ENCODE measurements at regions not wholly inside any gene's neighbourhood (a gene's known extent, or its start where the extent isn't known, plus 50 kb on each side); places are given as distances from the start of the nearest gene placed in this dataset.
"Not testable (repeated sequence)": the region's sequence is repeated elsewhere in the genome, so short reads cannot be mapped to it uniquely, and the experiment has no call there.

DNA sequence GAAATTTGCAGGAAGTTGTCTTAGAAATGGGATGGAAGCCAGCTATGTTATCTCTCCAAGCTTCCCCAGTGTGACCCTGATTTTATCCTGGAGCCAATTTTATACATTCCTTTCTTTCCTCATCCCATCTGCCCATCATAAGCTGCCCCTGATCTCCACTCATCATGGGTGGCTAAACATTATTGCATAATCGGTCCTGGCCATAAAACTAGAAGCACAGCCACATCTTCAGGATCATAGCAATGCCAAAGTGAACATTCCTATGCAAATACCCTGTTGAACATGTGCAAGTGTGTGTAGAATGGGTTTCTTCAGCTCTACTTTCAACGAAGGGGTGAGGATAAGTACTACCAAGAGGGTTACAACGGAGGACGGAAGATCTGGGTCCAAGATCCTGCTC is 50.6 kb upstream of the COG2 start:
- no peak for DNase-seq

DNA sequence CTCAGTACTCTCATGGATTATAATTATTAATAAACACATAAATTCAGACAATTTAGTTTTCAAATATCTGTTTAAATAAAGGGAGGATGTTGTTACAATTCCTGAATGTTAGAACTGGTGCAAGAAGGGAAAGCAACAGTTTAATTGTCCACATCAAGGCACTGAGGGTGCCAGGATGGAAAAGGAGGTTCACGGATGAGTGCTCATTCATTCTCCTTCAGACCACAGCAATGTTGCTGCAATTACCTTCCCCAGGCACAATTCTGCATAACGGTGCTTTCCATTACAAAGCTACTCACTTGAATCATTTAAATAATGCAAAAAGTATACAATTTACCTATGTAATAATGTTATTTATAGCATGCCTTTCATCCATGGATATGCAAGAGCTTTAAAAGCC is 52.3 kb upstream of the COG2 start:
- DNase-seq, result no peak

DNA sequence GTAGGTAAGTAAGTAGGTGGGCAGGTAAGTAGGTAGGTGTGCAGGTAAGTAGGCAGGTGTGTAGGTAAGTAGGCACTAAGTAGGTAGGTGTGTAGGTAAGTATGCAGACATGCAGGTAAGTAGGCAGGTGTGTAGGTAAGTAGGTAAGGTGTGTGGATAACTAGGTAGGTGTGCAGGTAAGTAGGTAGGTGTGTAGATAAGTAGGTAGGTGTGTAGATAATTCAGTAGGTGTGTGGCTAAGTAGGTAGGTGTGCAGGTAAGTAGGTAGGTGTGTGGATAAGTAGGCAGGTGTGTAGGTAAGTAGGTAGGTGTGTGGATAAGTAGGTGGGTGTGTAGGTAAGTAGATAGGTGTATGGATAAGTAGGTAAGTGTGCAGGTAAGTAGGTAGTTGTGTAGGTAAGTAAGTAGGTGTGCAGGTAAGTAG is 53.9 kb upstream of the COG2 start:
- no peak for DNase-seq

DNA sequence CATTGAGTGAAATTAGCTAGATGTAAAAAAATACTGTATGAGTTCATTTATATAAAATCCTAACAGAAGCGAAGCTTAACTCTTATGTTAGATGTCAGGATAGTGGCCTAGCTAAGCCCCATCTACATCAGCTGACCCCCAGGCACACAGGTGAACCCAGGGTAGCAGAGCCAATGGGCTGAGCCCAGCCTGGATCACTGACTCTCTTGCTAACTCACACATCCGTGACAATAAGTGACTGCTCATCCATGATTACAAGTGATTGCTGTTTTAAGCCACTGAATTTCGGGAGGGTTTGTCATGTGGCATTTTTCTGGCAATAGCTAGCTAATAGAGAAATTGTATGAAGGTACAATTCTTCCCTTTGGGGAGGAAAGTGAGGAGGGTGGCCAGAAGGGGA is 55.2 kb upstream of the COG2 start:
- DNase-seq, result no peak

DNA sequence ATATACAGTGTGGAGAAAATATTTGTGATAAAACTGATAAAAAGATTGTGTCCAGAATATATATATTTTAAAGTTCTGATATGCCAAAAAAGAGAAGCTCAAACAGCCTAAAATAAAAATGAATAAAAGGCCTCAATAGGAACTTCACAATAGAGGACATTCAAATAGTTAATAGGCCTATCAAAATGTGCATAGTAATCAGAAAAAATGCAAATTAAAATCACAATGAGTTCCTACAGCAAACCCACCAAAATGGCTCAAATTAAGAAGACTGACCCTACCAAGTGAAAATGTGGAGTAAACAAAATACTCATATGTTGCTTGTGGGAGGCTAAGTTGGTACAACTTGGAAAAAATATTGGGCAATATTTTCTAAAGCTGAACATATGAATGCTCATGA is 57.6 kb upstream of the COG2 start:
- no peak for DNase-seq

DNA sequence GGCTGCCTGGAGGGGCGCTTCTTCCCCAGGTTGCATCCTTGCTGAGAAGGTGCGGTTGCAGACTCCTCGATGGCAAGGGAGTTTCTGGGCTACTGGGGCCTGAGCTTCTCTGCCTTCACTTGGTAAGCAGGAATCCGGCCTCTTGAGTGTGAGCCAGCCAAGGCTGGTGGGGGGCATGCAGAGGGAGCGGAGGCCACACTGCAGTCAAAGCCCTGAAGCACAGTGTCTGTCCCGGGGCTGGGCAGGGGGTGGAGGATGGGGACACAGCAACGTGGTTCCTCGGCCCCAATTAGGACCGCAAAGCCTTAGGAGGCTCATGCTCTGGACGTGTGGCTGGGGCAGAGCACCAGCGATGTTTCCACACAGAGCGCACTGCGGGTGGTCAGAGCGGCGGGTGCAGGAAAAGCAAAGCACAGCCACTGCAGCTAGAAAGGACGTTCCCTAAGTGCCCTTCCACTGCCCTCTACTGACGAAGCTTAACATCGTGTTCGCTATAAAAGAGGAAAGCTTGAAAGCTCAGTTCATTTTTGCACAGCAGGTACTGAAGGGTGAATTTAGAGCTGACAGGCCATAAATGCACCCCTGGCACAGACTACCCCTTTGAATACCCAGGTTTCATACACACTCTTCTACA is 60.7 kb upstream of the COG2 start:
- no peak for DNase-seq

DNA sequence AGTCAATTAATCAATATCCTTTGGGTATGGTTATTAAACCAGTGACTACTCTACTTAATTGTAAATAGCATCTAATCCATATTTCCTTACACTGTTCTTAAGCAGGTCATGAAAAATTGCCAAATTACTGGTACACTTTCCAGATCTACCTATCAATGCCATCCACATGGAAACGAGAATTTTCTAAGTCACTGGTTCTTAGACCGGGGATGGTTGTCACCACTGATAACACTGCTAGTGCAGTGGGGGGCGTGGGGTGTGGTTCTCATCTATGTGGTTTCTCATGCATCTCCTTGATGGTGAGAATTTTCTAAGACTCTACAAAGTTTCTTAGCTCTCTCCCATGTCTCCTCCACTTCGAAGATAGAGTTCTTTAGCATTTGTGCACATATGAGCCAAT is 63.7 kb upstream of the COG2 start:
- DNase-seq, result no peak

DNA sequence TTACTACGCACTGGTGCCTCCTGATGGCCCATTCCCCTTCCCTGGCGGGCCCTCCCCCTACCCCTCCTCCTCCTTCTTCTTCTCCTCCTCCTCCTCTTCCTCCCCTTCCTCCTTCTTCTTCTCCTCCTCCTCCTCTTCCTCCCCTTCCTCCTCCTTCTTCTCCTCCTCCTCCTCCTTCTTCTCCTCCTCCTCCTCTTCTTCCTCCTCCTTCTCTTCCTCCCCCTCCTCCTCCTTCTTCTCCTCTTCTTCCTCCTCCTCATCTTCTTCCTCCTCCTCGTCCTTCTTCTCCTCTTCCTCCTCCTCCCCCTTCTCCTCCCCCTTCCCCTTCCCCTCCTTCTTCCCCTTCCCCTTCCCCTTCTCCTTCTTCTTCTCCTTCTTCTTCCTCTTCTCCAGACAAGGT is 64.7 kb upstream of the COG2 start:
- no peak for DNase-seq

DNA sequence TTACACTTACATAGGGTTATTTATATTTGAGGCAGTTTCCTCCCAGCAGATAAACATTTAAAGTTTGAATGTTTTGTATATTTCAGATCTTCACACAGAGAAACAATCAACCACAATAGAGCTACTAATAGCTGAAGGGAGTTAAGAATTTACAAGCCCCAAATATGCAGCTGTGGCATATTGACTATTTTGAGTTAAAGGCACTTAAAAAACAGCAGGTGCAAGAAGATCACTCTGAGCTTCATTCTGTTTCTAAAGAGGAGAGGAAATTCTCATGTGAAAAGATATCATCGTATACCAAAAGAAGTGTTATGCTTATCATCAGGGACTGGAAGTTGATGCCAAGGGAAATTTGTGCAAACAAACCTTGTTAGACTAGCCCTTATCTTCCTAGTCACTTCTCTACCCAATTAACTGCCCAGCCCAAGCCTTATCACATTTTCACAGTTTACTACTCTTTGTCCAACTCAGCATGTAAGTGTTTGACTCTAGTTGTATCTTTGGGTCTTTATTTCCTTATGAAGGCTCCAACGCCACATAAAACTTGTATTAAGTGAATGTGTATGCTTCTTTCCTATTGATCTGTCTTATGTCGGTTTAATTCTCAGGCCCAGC is 66.3 kb upstream of the COG2 start:
- DNase-seq, result no peak

DNA sequence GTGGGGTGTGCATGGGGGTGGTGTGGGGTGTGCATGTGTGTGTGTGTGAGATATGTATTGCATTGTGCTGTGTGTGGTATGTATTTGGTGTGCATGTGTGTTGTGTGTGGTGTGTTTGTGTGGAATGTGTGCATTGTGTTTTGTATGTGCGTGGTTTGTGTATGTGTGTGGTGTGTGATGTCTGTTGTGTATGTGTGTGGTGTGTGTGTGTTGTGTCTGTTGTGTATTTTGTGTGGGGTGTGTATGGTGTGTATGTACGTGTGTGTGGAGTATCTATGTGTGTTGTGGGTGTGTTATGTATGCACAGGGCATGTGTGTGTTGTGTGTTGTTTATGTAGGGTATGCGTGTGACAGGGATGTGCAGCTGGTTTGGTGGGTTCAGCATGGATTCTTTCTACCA is 67.8 kb upstream of the COG2 start:
- DNase-seq, result no peak

DNA sequence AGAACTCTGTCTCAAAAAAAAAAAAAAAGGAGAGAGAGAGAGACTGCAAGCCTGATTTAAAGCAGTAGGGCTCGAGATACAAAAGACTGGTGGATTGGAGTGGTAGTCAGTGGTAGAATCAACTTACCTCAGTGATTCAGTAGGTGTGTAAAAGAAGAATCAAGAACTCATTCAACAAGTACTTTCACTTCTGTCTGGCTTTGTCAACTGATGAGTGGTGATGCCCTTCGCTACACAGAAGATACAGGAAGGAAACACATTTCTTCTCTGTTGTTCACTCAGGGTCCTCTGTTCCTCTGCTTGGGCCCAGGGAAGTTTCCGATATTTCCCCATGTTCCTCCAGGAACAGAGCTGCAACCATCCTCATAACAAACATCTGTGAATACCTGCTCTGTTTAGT is 68.6 kb upstream of the COG2 start:
- DNase-seq, result no peak

DNA sequence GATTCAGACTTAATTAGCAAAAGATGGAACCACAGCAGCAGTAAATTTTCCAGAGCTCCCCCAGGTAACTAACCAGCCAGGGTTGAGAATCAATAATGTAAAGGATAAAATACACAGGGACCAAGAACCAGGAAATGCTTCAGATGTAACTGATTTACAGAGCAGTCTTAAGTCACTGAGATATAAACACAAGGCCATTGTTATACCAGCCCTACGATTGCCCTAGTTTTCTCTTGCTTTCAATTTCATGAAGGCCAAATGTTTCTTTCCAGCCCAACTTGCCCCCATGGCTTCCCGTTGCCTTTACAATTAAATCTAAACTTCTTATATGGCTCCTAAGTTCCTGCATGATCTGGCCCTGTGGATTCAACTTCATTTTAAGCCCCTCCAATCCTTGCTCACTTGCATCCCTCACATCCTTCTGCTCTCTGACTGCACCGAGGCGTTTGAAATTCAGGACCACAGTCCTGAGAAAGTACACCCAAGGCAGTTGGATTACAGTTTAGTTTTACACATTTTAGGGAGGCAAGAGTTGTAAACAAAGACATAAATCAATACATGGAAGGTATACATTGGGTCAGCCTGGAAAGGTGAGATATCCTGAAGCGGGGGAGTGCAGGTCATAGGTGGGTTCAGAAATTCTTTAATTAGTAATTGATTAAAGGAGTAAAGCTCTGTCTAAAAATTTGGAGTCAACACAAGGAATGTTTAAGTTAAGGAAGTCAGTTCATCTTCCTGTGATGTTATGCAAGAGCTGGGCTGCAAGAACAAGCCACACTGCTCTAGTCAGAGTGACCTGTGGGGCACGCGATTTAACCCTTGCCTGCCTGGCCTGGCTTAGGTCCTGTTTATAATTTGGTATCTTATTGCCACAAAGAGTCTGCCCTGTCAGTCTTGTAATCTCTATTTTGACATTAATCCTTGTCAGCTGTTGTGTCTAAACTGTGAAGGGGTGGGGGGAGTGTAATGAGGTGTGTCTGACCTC is 69.9 kb upstream of the COG2 start:
- DNase-seq, result no peak

DNA sequence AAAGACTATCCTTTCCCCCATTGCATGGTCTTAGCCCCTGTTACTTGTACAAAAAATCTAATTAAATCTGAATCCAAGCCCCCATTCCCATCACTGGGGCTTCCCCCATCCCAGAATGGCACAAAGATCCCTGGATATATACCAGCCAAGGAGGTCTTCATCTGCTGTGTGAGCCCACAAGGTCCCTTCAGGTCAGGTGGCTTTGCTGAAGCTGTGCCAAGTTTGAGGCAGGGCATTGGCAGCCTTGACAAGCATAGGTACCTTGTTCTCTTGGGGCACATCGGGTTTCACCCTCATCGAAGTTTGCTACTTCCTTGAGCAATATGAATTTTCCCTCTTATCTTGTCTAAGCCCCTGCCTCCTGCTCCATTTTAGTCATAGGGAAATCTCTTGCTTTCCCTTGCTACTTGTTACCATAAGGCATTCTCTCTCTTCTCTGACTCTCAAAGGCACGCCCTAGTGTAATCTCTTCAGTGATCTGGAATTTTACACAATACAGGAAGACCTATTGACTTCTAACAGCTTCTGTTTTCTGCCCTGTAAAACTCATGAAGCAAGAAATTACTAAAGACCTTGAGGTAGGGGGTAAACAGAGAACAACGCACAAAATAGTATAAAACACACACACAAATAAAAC is 71.4 kb upstream of the COG2 start:
- DNase-seq, result no peak

DNA sequence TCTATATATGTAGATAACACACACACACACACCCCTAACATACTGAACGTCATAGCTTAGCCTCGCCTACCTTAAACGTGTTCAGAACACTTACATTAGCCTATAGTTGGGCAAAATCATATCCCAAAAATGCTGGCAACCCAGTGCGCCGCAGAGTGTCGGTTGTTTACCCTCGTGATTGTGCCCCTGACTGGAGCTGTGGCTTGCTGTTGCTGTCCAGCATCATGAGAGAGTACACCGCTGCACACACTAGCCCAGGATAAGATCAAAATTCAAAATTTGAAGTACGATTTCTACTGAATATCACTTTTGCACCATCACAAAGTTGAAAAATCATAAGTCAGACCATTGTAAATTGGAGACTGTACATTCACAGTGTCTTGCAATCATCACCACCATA is 73.1 kb upstream of the COG2 start:
- no peak for DNase-seq

DNA sequence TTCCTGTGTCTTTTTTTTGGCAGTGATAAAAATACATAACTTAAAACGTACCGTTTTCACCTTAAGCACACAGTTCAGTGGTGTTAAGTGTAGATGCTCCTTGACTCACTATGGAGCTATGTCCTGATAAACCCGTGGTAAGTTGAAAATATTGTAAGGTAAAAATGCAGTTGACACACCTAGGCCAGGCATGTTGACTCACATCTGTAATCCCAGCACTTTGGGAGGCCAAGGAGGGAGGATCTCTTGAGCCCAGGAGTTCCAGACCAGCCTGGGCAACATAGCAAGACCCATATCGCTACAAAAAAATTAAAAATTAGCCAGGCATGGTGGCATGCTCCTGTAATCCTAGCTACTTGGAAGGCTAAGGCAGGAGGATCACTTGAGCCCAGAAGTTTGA is 73.6 kb upstream of the COG2 start:
- DNase-seq, result no peak

DNA sequence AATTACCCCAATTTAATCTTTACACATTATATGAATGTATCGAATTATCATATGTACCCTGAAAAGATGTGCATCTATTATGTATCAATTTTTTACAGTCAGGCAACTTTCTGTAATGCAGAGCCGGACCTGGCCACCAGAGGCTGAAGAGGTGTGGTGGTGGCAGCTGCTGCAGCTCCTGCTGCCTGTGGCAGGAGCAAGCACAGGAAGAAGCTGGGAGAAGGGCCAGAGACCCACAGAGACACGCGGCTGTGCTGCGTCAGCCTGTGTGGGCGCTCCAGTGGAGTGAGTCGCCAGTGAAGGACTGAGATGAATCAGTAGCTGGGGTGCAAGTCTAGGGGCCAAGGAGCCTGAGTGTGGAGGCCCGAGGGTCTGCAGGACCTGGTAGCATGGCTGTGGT is 74.3 kb upstream of the COG2 start:
- DNase-seq, result no peak

DNA sequence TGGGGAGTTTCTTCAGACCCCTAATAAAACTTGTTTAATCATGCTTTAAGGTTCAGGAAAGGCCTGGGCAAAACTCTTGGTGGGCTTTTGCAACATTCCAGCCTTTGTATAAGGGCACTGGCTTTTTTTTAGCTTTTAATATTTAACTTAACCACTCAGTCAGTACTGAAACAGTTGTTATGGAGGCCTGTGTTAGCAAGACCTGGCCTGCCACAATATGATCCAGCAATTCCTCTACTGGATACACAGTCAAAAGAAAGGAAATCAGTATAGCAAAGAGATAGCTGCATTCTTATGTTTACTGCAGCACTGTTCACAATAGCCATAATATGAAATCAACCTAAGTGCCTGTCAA is 75.1 kb upstream of the COG2 start:
- DNase-seq, result no peak

DNA sequence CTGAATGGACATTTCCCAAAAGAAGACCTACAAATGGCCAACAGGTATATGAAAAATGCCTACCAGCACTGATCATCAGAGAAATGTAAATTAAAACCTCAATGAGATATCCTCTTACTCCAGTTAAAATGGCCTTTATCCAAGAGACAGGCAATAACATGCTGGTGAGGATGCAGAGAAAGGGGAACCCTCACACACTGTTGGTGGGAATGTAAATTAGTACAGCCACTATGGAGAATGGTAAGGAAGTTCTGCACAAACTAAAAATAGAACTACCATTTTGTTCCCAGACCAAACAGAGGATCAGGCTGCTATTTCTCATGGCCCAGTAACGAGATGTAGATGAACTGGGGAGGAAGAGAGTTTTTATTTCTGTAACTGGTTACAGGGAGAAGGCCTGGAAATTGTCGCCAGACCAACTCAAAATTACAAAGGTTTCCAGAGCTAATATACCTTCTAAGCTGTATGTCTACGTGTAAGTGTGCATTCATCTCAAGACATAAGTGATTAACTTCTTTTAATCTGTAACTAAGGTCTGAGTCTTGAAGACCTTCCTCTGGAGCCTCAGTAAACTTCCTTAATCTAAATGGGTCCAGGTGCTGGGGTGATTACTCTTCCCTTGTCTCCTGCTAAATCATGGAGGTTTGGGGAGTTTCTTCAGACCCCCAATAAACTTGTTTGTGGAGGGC is 75.6 kb upstream of the COG2 start:
- not testable (repeated sequence) for DNase-seq

DNA sequence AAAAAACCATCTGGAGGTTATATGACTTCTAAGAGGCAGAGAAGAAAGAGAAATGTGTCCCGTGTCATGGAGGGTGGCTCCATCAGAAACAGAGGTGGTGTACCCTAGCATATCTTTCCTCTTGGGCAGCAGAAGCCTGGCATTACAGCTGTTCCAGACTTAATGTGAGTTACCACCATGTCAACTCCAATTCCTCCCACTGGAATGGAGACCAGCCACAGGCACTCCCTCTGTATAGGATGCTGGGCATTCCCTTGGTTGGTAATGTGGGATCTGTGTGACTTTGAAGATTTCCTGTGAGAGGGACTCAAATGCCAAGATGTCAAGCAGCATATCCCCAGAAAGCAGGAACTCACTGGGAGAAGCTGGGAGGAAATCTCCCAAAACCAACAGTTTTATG is 77.1 kb upstream of the COG2 start:
- DNase-seq, result no peak

DNA sequence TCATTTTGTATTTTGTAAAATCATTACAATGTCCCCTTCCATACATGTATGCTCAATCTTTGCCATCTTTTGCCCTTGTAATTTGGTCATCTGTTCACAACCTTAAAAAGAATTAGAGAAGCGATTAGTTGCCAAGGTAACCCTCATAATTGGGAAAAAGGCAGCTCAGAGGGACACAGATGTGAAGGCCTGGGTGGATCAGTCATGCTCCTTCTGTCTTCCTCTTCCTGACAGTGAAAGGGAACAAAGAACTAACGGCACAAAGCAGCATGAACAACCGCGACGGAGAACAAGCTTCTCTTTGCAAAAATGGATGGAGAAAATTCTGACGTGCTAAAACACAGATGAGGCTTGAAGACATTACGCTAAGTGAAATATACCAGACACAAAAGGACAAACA is 78.7 kb upstream of the COG2 start:
- DNase-seq, result no peak

DNA sequence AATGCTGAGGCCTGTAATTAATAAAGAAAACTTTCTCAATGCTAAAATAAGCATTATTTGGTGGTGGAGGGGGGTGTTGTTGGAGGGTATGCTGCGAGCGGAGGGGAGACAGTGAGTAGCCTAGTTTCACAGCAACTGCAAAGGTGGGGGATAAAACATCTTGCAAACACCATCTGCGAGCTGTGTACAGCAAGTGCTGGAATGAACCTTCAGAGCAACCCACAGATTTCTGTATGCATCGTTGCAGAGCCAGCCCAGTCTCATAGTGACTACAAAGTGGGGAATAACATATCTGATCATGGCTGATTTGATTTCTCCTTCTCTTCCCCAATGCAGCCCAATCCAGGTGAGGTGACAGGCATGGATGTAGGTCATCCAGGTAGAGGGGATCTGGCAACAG is 80.7 kb upstream of the COG2 start:
- DNase-seq, result no peak

DNA sequence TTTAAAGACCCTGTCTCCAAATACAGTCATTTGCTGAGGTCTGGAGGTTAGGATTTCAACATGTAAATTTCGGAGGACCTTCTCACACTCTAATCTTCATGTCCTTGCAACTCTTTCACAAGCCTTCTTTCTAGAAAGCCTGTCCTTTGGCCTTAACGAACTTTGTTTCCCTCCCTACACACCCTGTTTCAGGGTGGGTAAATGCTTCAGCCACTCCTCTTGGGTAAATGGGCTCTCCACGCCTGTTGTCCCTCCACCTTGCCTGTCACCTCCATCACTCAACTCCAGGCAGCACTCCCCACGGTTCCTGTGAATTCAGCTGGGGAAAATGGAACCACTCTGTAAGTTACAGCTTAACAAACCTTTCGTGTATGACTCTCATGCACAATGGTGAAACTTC is 84.0 kb upstream of the COG2 start:
- no peak for DNase-seq

DNA sequence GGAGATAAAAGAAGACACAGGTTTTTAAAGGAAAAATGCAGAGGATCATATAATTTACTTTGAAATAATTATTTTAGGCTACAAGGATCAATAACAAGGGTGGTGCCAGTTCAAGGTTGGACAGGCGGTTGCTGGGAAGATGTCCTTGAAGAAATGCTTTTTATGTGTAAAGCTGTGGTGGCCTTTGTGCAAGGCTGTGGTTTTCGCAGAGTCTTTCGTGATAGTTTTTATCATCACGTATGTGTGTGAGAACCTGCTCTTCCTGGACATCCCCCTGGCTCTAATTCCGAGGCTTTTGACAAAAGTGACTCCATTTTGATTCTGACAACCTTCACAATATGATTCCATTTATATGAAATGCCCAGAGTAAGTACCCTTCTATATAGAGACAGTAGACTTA is 85.8 kb upstream of the COG2 start:
- DNase-seq, result no peak

Data from T1000 (cell line).